ENCODE measurements at regions not wholly inside any gene's neighbourhood (a gene's known extent, or its start where the extent isn't known, plus 50 kb on each side); places are given as distances from the start of the nearest gene placed in this dataset.

DNA sequence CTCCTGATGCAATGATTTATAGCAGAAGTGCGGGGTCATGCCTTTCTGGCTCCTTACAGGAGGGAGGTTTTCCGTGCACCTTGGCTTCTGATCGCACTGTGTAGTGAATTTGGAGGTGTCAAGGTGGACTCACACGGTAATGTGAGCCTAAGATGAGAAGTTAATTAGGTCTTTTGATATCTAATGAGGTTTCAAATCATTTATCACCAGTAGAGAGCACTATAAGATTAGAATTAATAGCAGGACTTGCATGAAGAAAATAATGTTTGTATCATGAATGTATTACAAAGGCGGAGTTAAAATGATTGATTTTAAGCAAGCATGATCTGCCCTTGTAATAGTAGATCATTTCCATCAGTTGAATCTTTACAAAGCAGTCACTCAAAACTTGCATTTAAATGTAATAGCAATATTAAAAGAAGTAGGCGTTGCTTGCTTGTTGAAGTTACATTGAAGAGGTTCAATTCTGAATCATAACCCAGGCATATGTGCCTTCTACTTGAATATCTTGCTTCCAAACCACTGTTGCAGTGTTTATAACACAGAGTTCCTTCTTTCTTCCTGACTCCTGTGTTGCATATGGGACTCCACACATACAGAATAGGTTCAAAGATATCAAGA is 152.1 kb downstream of the FMR1NB start:
- no peak overlapping the region for H3K4me3 Mint-ChIP-seq (ENCODE audit: unreplicated experiment)
- H3K36me3 Mint-ChIP-seq (ENCODE audit: unreplicated experiment), result no peaks in the 10 kb centered on the region
- no peak for DNase-seq (ENCODE audit: extremely low spot score, unreplicated experiment)
- TF ChIP-seq, protein P1, sequence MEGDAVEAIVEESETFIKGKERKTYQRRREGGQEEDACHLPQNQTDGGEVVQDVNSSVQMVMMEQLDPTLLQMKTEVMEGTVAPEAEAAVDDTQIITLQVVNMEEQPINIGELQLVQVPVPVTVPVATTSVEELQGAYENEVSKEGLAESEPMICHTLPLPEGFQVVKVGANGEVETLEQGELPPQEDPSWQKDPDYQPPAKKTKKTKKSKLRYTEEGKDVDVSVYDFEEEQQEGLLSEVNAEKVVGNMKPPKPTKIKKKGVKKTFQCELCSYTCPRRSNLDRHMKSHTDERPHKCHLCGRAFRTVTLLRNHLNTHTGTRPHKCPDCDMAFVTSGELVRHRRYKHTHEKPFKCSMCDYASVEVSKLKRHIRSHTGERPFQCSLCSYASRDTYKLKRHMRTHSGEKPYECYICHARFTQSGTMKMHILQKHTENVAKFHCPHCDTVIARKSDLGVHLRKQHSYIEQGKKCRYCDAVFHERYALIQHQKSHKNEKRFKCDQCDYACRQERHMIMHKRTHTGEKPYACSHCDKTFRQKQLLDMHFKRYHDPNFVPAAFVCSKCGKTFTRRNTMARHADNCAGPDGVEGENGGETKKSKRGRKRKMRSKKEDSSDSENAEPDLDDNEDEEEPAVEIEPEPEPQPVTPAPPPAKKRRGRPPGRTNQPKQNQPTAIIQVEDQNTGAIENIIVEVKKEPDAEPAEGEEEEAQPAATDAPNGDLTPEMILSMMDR (IDR thresholded peaks at IDR 0.05), result no peak
- H3K4me1 Mint-ChIP-seq (ENCODE audit: unreplicated experiment), result no peaks in the 10 kb centered on the region
- no peaks in the 10 kb centered on the region for H3K27me3 Mint-ChIP-seq (ENCODE audit: unreplicated experiment)
- no peak overlapping the region for H3K27ac Mint-ChIP-seq (ENCODE audit: unreplicated experiment)
- no peaks in the 10 kb centered on the region for H3K9me3 Mint-ChIP-seq (ENCODE audit: unreplicated experiment)

- Mint-ChIP-seq H3K4me1 (ENCODE audit: unreplicated experiment) (no peaks in the 10 kb centered on the region), H3K27me3 (ENCODE audit: unreplicated experiment) (no peaks in the 10 kb centered on the region), H3K9me3 (ENCODE audit: unreplicated experiment) (peaks cover 5% of the 10 kb centered on the region), H3K27ac (ENCODE audit: unreplicated experiment) (no peak overlapping the region), H3K36me3 (ENCODE audit: unreplicated experiment) (no peaks in the 10 kb centered on the region), H3K4me3 (ENCODE audit: unreplicated experiment) (no peak overlapping the region)
- TF ChIP-seq, protein P1 (IDR thresholded peaks at IDR 0.05), result no peak
- no peak for DNase-seq (ENCODE audit: extremely low spot score, unreplicated experiment)
Observed at GRCh38 chrX:148134578-148134977, 153.4 kb downstream of the FMR1NB start.

DNA sequence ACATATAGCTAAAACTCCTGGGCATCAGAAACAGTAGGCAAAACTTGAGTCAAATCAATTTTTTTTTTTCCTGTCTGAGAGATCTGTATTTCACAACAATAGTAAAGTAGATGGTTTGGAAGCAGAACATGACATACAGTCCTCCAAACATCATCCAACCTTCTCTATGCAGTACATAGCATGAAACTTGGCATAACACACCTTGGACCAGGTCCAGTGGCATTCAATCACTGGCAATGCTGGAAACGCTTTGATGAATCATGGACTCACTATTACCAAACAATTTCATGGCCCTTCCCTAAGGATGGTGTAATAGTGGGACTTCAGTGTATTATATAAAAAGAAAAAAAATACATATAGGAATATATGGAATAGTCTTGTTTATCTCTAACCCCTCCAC is 154.6 kb downstream of the FMR1NB start:
- Mint-ChIP-seq H3K4me3 (ENCODE audit: unreplicated experiment) (no peak overlapping the region), H3K36me3 (ENCODE audit: unreplicated experiment) (no peaks in the 10 kb centered on the region), H3K27ac (ENCODE audit: unreplicated experiment) (no peak overlapping the region), H3K4me1 (ENCODE audit: unreplicated experiment) (no peaks in the 10 kb centered on the region), H3K27me3 (ENCODE audit: unreplicated experiment) (no peaks in the 10 kb centered on the region), H3K9me3 (ENCODE audit: unreplicated experiment) (peaks cover 16% of the 10 kb centered on the region)
- DNase-seq (ENCODE audit: extremely low spot score, unreplicated experiment), result no peak
- TF ChIP-seq, protein P1 (IDR thresholded peaks at IDR 0.05), result no peak

- Mint-ChIP-seq H3K27ac (ENCODE audit: unreplicated experiment) (no peak overlapping the region), H3K4me3 (ENCODE audit: unreplicated experiment) (no peak overlapping the region), H3K9me3 (ENCODE audit: unreplicated experiment) (peaks cover 17% of the 10 kb centered on the region), H3K4me1 (ENCODE audit: unreplicated experiment) (no peaks in the 10 kb centered on the region), H3K36me3 (ENCODE audit: unreplicated experiment) (no peaks in the 10 kb centered on the region), H3K27me3 (ENCODE audit: unreplicated experiment) (no peaks in the 10 kb centered on the region)
- TF ChIP-seq, protein P1 (IDR thresholded peaks at IDR 0.05), result no peak
- DNase-seq (ENCODE audit: extremely low spot score, unreplicated experiment), result no peak
Observed at GRCh38 chrX:148146121-148146520, 165.0 kb downstream of the FMR1NB start.

DNA sequence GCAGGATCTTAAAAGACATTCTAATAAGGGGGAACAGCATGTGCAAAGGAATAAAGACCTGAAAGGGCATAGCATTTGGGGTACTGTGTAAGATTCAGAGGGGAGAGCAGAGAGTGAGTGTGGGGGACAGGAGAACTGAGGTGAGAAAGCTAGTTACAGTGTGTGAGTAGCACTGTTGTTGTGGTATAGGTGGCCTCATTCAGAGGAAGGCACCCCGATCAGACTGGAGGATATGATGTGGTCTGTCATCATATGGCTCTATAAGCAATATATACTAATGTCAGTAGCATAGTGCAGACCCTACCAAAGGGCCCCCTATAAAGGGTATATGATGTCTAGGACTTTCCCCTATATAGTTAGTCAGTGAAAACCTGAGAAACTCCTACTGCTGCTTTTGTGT is 175.8 kb downstream of the FMR1NB start:
- H3K4me1 Mint-ChIP-seq (ENCODE audit: unreplicated experiment), result no peaks in the 10 kb centered on the region
- H3K9me3 Mint-ChIP-seq (ENCODE audit: unreplicated experiment), result peaks cover 6% of the 10 kb centered on the region
- H3K27me3 Mint-ChIP-seq (ENCODE audit: unreplicated experiment), result no peaks in the 10 kb centered on the region
- H3K36me3 Mint-ChIP-seq (ENCODE audit: unreplicated experiment), result no peaks in the 10 kb centered on the region
- DNase-seq (ENCODE audit: extremely low spot score, unreplicated experiment), result no peak
- H3K27ac Mint-ChIP-seq (ENCODE audit: unreplicated experiment), result no peak overlapping the region
- TF ChIP-seq, protein P1 (IDR thresholded peaks at IDR 0.05), result no peak
- H3K4me3 Mint-ChIP-seq (ENCODE audit: unreplicated experiment), result no peak overlapping the region

Data from osteocyte (in vitro differentiated cells).